Mesenchymal stem cell (in vitro differentiated cells and primary cell): ENCODE measurements at regions not wholly inside any gene's neighbourhood (a gene's known extent, or its start where the extent isn't known, plus 50 kb on each side); places are given as distances from the start of the nearest gene placed in this dataset.

Experiments
- DNase-seq: peaks from one replicate; pipeline ENCODE4 v3.0.0-alpha.2; 2013
- H2AFZ ChIP-seq: one replicate; pipeline ENCODE4 v1.6.1; 2013; ENCODE audit warnings: low read depth, mild to moderate bottlenecking, control low read depth, inconsistent platforms, low read length, moderate library complexity
- H2AK5ac ChIP-seq: 2 replicates; pipeline ENCODE4 v1.6.1; 2013; ENCODE audit warnings: low read length, moderate library complexity, mild to moderate bottlenecking, inconsistent platforms; ENCODE audit not compliant: severe bottlenecking
- H2BK120ac ChIP-seq: one replicate; pipeline ENCODE4 v1.6.1; 2013; ENCODE audit warnings: low read depth, mild to moderate bottlenecking, inconsistent platforms, low read length, moderate library complexity
- H2BK12ac ChIP-seq, 2 experiments: one replicate each; pipeline ENCODE4 v1.6.1; 2013; ENCODE audit warnings: inconsistent platforms in 2 of 2, low read length in 2 of 2, mild to moderate bottlenecking in 2 of 2, moderate library complexity in 2 of 2, control low read depth in 1 of 2
- H2BK15ac ChIP-seq: one replicate; pipeline ENCODE4 v1.6.1; 2013; ENCODE audit warnings: mild to moderate bottlenecking, low read depth, inconsistent platforms; ENCODE audit not compliant: poor library complexity, severe bottlenecking
- H2BK5ac ChIP-seq: 2 replicates; pipeline ENCODE4 v1.6.1; 2013; ENCODE audit warnings: low read depth, mild to moderate bottlenecking, low read length, control low read depth, inconsistent platforms; ENCODE audit not compliant: poor library complexity, severe bottlenecking
- H3K14ac ChIP-seq, 2 experiments: one replicate each; pipeline ENCODE4 v1.6.1; 2013; ENCODE audit warnings: inconsistent platforms in 2 of 2, low read length in 2 of 2, control low read depth in 1 of 2, mild to moderate bottlenecking in 1 of 2, moderate library complexity in 1 of 2
- H3K18ac ChIP-seq, 2 experiments: one replicate each; pipeline ENCODE4 v1.6.1; 2013; ENCODE audit warnings: inconsistent platforms in 2 of 2, low read length in 2 of 2, control low read depth in 1 of 2, low read depth in 1 of 2, mild to moderate bottlenecking in 1 of 2
- H3K23ac ChIP-seq, 2 experiments: one replicate each; pipeline ENCODE4 v1.6.1; 2013; ENCODE audit warnings: inconsistent platforms in 2 of 2, low read length in 2 of 2, mild to moderate bottlenecking in 2 of 2, moderate library complexity in 2 of 2, control low read depth in 1 of 2
- H3K27ac ChIP-seq: 2 replicates; pipeline ENCODE4 v1.5.1; 2013; ENCODE audit warnings: mild to moderate bottlenecking, moderate library complexity, low read length, control low read depth, inconsistent platforms; ENCODE audit not compliant: poor library complexity, severe bottlenecking
- H3K27me3 ChIP-seq, 2 experiments: 2 replicates each; pipeline versions ENCODE4 v1.6.1 to v1.7.0; 2013; ENCODE audit warnings: low read length in 2 of 2, mild to moderate bottlenecking in 2 of 2, moderate library complexity in 2 of 2, control low read depth in 1 of 2, inconsistent platforms in 1 of 2; ENCODE audit not compliant: control insufficient read depth in 1 of 2, insufficient read depth in 1 of 2
- H3K36me3 ChIP-seq, 2 experiments: 2 replicates each; pipeline versions ENCODE4 v1.6.1 to v1.7.0; 2013; ENCODE audit warnings: low read length in 2 of 2, control low read depth in 1 of 2, inconsistent platforms in 1 of 2, low read depth in 1 of 2, mild to moderate bottlenecking in 1 of 2; ENCODE audit not compliant: insufficient read depth in 2 of 2, control insufficient read depth in 1 of 2
- H3K4ac ChIP-seq, 2 experiments: one replicate each; pipeline ENCODE4 v1.6.1; 2013; ENCODE audit warnings: inconsistent platforms in 2 of 2, low read length in 2 of 2, mild to moderate bottlenecking in 2 of 2, moderate library complexity in 2 of 2, control low read depth in 1 of 2, low read depth in 1 of 2
- H3K4me1 ChIP-seq: 2 replicates; pipeline ENCODE4 v1.6.1; 2013; ENCODE audit warnings: low read depth, low read length, control low read depth; ENCODE audit not compliant: control insufficient read depth, insufficient read depth
- H3K4me2 ChIP-seq: 2 replicates; pipeline ENCODE4 v1.6.1; 2013; ENCODE audit warnings: low read length, mild to moderate bottlenecking, inconsistent platforms; ENCODE audit not compliant: poor library complexity, severe bottlenecking
- H3K4me3 ChIP-seq, 2 experiments: 2 replicates each; pipeline versions ENCODE4 v1.5.1 to v1.7.0; 2013; ENCODE audit warnings: low read length in 2 of 2, mild to moderate bottlenecking in 2 of 2, control low read depth in 1 of 2, low read depth in 1 of 2; ENCODE audit not compliant: insufficient read depth in 1 of 2
- H3K79me1 ChIP-seq: replicated peaks from 2 replicates; pipeline ENCODE4 v1.6.1; 2013; ENCODE audit warnings: mild to moderate bottlenecking, control low read depth, low read length, inconsistent platforms; ENCODE audit not compliant: poor library complexity, severe bottlenecking
- H3K9ac ChIP-seq: 2 replicates; pipeline ENCODE4 v1.7.0; 2013; ENCODE audit warnings: mild to moderate bottlenecking, low read length, moderate library complexity
- H3K9me3 ChIP-seq: 2 replicates; pipeline ENCODE4 v1.7.0; 2013; ENCODE audit warnings: mild to moderate bottlenecking, low read length; ENCODE audit not compliant: control insufficient read depth
- H4K8ac ChIP-seq: one replicate; pipeline ENCODE4 v1.6.1; 2013; ENCODE audit warnings: inconsistent platforms, mild to moderate bottlenecking, low read length, moderate library complexity
- H4K91ac ChIP-seq: one replicate; pipeline ENCODE4 v1.6.1; 2013; ENCODE audit warnings: mild to moderate bottlenecking, low read length, inconsistent platforms
- WGBS: methylation state at CpG from one replicate; pipeline ENCODE4 v1.1.7; 2013; ENCODE audit warnings: mixed read lengths; 5-methylcytosine and 5-hydroxymethylcytosine counted together

GRCh38 chr10:125397608-125398007, 237.2 kb upstream of the CTBP2 start:
- Histone ChIP-seq H3K9ac (peak overlapping the region; percentile 63), H3K14ac (no peak overlapping the region), H2BK15ac (no peak overlapping the region), H3K4ac (no peak overlapping the region), H3K27me3 (no peaks in the 10 kb centered on the region), H2AK5ac (no peak overlapping the region), H3K4me3 (no peak overlapping the region), H3K4me2 (no peak overlapping the region), H2AFZ (no peak overlapping the region), H3K79me1 (no peaks in the 10 kb centered on the region), H3K27ac (no peak overlapping the region), H4K8ac (no peak overlapping the region), H3K4me1 (no peaks in the 10 kb centered on the region), H3K36me3 (no peaks in the 10 kb centered on the region), H2BK120ac (no peak overlapping the region), H2BK5ac (no peak overlapping the region), H3K23ac (no peak overlapping the region), H3K18ac (no peak overlapping the region), H4K91ac (no peak overlapping the region), H2BK12ac (no peak overlapping the region), H3K9me3 (no peaks in the 10 kb centered on the region)
- 90% methylated on average over 2 of the region's 4 CpGs for WGBS
- DNase-seq: no peak

GRCh38 chr10:125396676-125397075, 236.3 kb upstream of the CTBP2 start:
- Histone ChIP-seq H2BK5ac (no peak overlapping the region), H3K4me1 (no peaks in the 10 kb centered on the region), H2BK120ac (no peak overlapping the region), H3K4me3 (no peak overlapping the region), H2AFZ (no peak overlapping the region), H4K91ac (no peak overlapping the region), H3K9ac (peak overlapping the region; percentile 63), H3K79me1 (no peaks in the 10 kb centered on the region), H3K9me3 (no peaks in the 10 kb centered on the region), H2BK12ac (no peak overlapping the region), H3K14ac (no peak overlapping the region), H3K4me2 (no peak overlapping the region), H2BK15ac (no peak overlapping the region), H2AK5ac (no peak overlapping the region), H3K18ac (no peak overlapping the region), H3K27ac (no peak overlapping the region), H4K8ac (no peak overlapping the region), H3K27me3 (no peaks in the 10 kb centered on the region), H3K23ac (no peak overlapping the region), H3K36me3 (no peaks in the 10 kb centered on the region), H3K4ac (no peak overlapping the region)
- no peak for DNase-seq

GRCh38 chr10:125392609-125393008, 232.2 kb upstream of the CTBP2 start:
- Histone ChIP-seq H3K14ac (no peak overlapping the region), H3K23ac (no peak overlapping the region), H4K91ac (no peak overlapping the region), H2BK120ac (no peak overlapping the region), H3K36me3 (no peaks in the 10 kb centered on the region), H3K79me1 (no peaks in the 10 kb centered on the region), H3K4me1 (no peaks in the 10 kb centered on the region), H2BK5ac (no peak overlapping the region), H3K4ac (no peak overlapping the region), H4K8ac (no peak overlapping the region), H2BK12ac (no peak overlapping the region), H2BK15ac (no peak overlapping the region), H3K9ac (peak overlapping the region; percentile 16), H3K4me3 (no peak overlapping the region), H3K27me3 (no peaks in the 10 kb centered on the region), H3K27ac (no peak overlapping the region), H3K4me2 (no peak overlapping the region), H3K18ac (no peak overlapping the region), H2AFZ (no peak overlapping the region), H3K9me3 (peaks cover 10% of the 10 kb centered on the region), H2AK5ac (no peak overlapping the region)
- no peak for DNase-seq
- no CpG with 5 or more reads among the region's 3 CpGs for WGBS

GRCh38 chr10:125392154-125392553, 231.8 kb upstream of the CTBP2 start:
- no peak overlapping the region for H3K14ac ChIP-seq
- no peaks in the 10 kb centered on the region for H3K27me3 ChIP-seq
- no peak overlapping the region for H2BK120ac ChIP-seq
- WGBS: 100% methylated on average over 1 of the region's 3 CpGs
- H3K4me1 ChIP-seq: no peaks in the 10 kb centered on the region
- H2AK5ac ChIP-seq: no peak overlapping the region
- H3K36me3 ChIP-seq: no peaks in the 10 kb centered on the region
- H3K23ac ChIP-seq: no peak overlapping the region
- no peak overlapping the region for H3K4ac ChIP-seq
- H2BK12ac ChIP-seq: no peak overlapping the region
- H4K91ac ChIP-seq: no peak overlapping the region
- no peak for DNase-seq
- peaks cover 10% of the 10 kb centered on the region for H3K9me3 ChIP-seq
- H3K79me1 ChIP-seq: no peaks in the 10 kb centered on the region
- peak overlapping the region; percentile 16 for H3K9ac ChIP-seq
- no peak overlapping the region for H4K8ac ChIP-seq
- H2BK15ac ChIP-seq: no peak overlapping the region
- no peak overlapping the region for H2AFZ ChIP-seq
- H2BK5ac ChIP-seq: no peak overlapping the region
- H3K27ac ChIP-seq: no peak overlapping the region
- H3K4me3 ChIP-seq: no peak overlapping the region
- no peak overlapping the region for H3K4me2 ChIP-seq
- no peak overlapping the region for H3K18ac ChIP-seq
